ENCODE measurements at regions not wholly inside any gene's neighbourhood (a gene's known extent, or its start where the extent isn't known, plus 50 kb on each side); places are given as distances from the start of the nearest gene placed in this dataset.

- TF ChIP-seq POLR2A (IDR thresholded peaks at IDR 0.05), result no peak
- TF ChIP-seq CTCF (IDR thresholded peaks at IDR 0.05), result no peak
Measured at GRCh38 chr4:119797238-119797894, 168.8 kb upstream of the PDE5A start.
